ENCODE measurements at regions not wholly inside any gene's neighbourhood (a gene's known extent, or its start where the extent isn't known, plus 50 kb on each side); places are given as distances from the start of the nearest gene placed in this dataset.

GRCh38 chr18:46264255-46264654 is 160.1 kb downstream of the HAUS1 start:
- TF ChIP-seq CTCF (IDR thresholded peaks at IDR 0.05; ENCODE audit: low read depth, low read length): no peak
- DNase-seq: no peak
- H3K4me1 ChIP-seq: no peaks in the 10 kb centered on the region
- H3K4me3 ChIP-seq (ENCODE audit: low read depth, low read length): no peak overlapping the region
- no peaks in the 10 kb centered on the region for H3K27me3 ChIP-seq
- H3K36me3 ChIP-seq: no peaks in the 10 kb centered on the region
- H3K9me3 ChIP-seq: no peaks in the 10 kb centered on the region

GRCh38 chr18:46265196-46266156 is 161.3 kb downstream of the HAUS1 start:
- H3K36me3 ChIP-seq: no peaks in the 10 kb centered on the region
- TF ChIP-seq CTCF (IDR thresholded peaks at IDR 0.05; ENCODE audit: low read depth, low read length): no peak

GRCh38 chr18:46266473-46266872 is 162.3 kb downstream of the HAUS1 start:
- Histone ChIP-seq H3K36me3 (no peaks in the 10 kb centered on the region), H3K9me3 (no peaks in the 10 kb centered on the region), H3K4me1 (no peaks in the 10 kb centered on the region), H3K4me3 (ENCODE audit: low read depth, low read length) (no peak overlapping the region), H3K27me3 (no peaks in the 10 kb centered on the region)
- TF ChIP-seq CTCF (IDR thresholded peaks at IDR 0.05; ENCODE audit: low read depth, low read length): no peak
- no peak for DNase-seq

More at GRCh38 chr18:46265196-46266156, 161.3 kb downstream of the HAUS1 start:
- Histone ChIP-seq H3K4me1 (no peaks in the 10 kb centered on the region), H3K4me3 (ENCODE audit: low read depth, low read length) (no peak overlapping the region), H3K27me3 (no peaks in the 10 kb centered on the region), H3K9me3 (no peaks in the 10 kb centered on the region)
- no peak for DNase-seq

- Histone ChIP-seq H3K9me3 (no peaks in the 10 kb centered on the region), H3K27me3 (no peaks in the 10 kb centered on the region), H3K36me3 (no peaks in the 10 kb centered on the region), H3K4me3 (ENCODE audit: low read depth, low read length) (no peak overlapping the region), H3K4me1 (no peaks in the 10 kb centered on the region)
- no peak for DNase-seq
- TF ChIP-seq CTCF (IDR thresholded peaks at IDR 0.05; ENCODE audit: low read depth, low read length): no peak
Measured at GRCh38 chr18:46268671-46269070, 164.5 kb downstream of the HAUS1 start.

- Histone ChIP-seq H3K9me3 (no peaks in the 10 kb centered on the region), H3K4me3 (ENCODE audit: low read depth, low read length) (no peak overlapping the region), H3K4me1 (no peaks in the 10 kb centered on the region), H3K36me3 (no peaks in the 10 kb centered on the region), H3K27me3 (no peaks in the 10 kb centered on the region)
- TF ChIP-seq CTCF (IDR thresholded peaks at IDR 0.05; ENCODE audit: low read depth, low read length): no peak
- no peak for DNase-seq
Measured at GRCh38 chr18:46269275-46269674, 165.1 kb downstream of the HAUS1 start.

GRCh38 chr18:46271488-46271887 is 167.3 kb downstream of the HAUS1 start:
- Histone ChIP-seq H3K9me3 (no peaks in the 10 kb centered on the region), H3K27me3 (no peaks in the 10 kb centered on the region), H3K4me1 (no peaks in the 10 kb centered on the region), H3K36me3 (no peaks in the 10 kb centered on the region), H3K4me3 (ENCODE audit: low read depth, low read length) (no peak overlapping the region)
- no peak for DNase-seq
- TF ChIP-seq CTCF (IDR thresholded peaks at IDR 0.05; ENCODE audit: low read depth, low read length): no peak

Data from BE2C (cell line).